ENCODE measurements at regions not wholly inside any gene's neighbourhood (a gene's known extent, or its start where the extent isn't known, plus 50 kb on each side); places are given as distances from the start of the nearest gene placed in this dataset.

GRCh38 chr13:61142506-61142905 lies 273.1 kb downstream of the PCDH20 start:
- no peak for TF ChIP-seq POLR2AphosphoS5 (IDR thresholded peaks at IDR 0.05)
- TF ChIP-seq EP300 (IDR thresholded peaks at IDR 0.05; ENCODE audit: low read depth) = no peak
- TF ChIP-seq CTCF (IDR thresholded peaks at IDR 0.05) = no peak
- TF ChIP-seq POLR2A (IDR thresholded peaks at IDR 0.05) = no peak
- no peaks in the 10 kb centered on the region for H3K36me3 ChIP-seq
- no peaks in the 10 kb centered on the region for H3K27me3 ChIP-seq
- no peak for DNase-seq
- no peak overlapping the region for H3K4me3 ChIP-seq
- no peaks in the 10 kb centered on the region for H3K4me1 ChIP-seq
- H3K9me3 ChIP-seq = no peaks in the 10 kb centered on the region
- in situ Hi-C loops (cut with MboI; ENCODE audit: low pct_ligation_motif_present in 1 of 4, low pct_unique_long_range_greater_than_20kb in 1 of 4, low sequenced_read_pairs in 3 of 4) (no loop called here), intact Hi-C loops (cut with DNase I; ENCODE audit: low total_unique reads) (no loop called here)
- no peak overlapping the region for H3K27ac ChIP-seq

GRCh38 chr13:61138857-61139256 lies 276.8 kb downstream of the PCDH20 start:
- no peaks in the 10 kb centered on the region for H3K4me1 ChIP-seq
- no peak overlapping the region for H3K27ac ChIP-seq
- in situ Hi-C loops (cut with MboI; ENCODE audit: low pct_ligation_motif_present in 1 of 4, low pct_unique_long_range_greater_than_20kb in 1 of 4, low sequenced_read_pairs in 3 of 4) (no loop called here), intact Hi-C loops (cut with DNase I; ENCODE audit: low total_unique reads) (no loop called here)
- H3K4me3 ChIP-seq = no peak overlapping the region
- H3K9me3 ChIP-seq = no peaks in the 10 kb centered on the region
- H3K27me3 ChIP-seq = no peaks in the 10 kb centered on the region
- DNase-seq = no peak
- TF ChIP-seq POLR2AphosphoS5 (IDR thresholded peaks at IDR 0.05) = no peak
- no peak for TF ChIP-seq CTCF (IDR thresholded peaks at IDR 0.05)
- TF ChIP-seq POLR2A (IDR thresholded peaks at IDR 0.05) = no peak
- no peak for TF ChIP-seq EP300 (IDR thresholded peaks at IDR 0.05; ENCODE audit: low read depth)
- H3K36me3 ChIP-seq = no peaks in the 10 kb centered on the region

GRCh38 chr13:61136515-61136914 lies 279.1 kb downstream of the PCDH20 start:
- H3K27me3 ChIP-seq = no peaks in the 10 kb centered on the region
- intact Hi-C loops (cut with DNase I; ENCODE audit: low total_unique reads) = no loop called here
- in situ Hi-C loops (cut with MboI; ENCODE audit: low pct_ligation_motif_present in 1 of 4, low pct_unique_long_range_greater_than_20kb in 1 of 4, low sequenced_read_pairs in 3 of 4) = no loop called here
- H3K27ac ChIP-seq = no peak overlapping the region
- no peaks in the 10 kb centered on the region for H3K4me1 ChIP-seq
- no peak for TF ChIP-seq EP300 (IDR thresholded peaks at IDR 0.05; ENCODE audit: low read depth)
- no peak for TF ChIP-seq POLR2A (IDR thresholded peaks at IDR 0.05)
- TF ChIP-seq CTCF (IDR thresholded peaks at IDR 0.05) = no peak
- TF ChIP-seq POLR2AphosphoS5 (IDR thresholded peaks at IDR 0.05) = no peak
- no peaks in the 10 kb centered on the region for H3K36me3 ChIP-seq
- no peak overlapping the region for H3K4me3 ChIP-seq
- H3K9me3 ChIP-seq = no peaks in the 10 kb centered on the region
- DNase-seq = no peak
- 63 to 79% methylated on average over 1 of the region's 1 CpG for WGBS, 2 donors (ENCODE audit: low coverage in 1 of 2)

GRCh38 chr13:61136093-61136492 lies 279.6 kb downstream of the PCDH20 start:
- WGBS, 2 donors (ENCODE audit: low coverage in 1 of 2) = 58 to 64% methylated on average over 4 of the region's 4 CpGs
- in situ Hi-C loops (cut with MboI; ENCODE audit: low pct_ligation_motif_present in 1 of 4, low pct_unique_long_range_greater_than_20kb in 1 of 4, low sequenced_read_pairs in 3 of 4) = no loop called here
- intact Hi-C loops (cut with DNase I; ENCODE audit: low total_unique reads) = no loop called here
- Histone ChIP-seq H3K27me3 (no peaks in the 10 kb centered on the region), H3K27ac (no peak overlapping the region), H3K36me3 (no peaks in the 10 kb centered on the region), H3K9me3 (no peaks in the 10 kb centered on the region), H3K4me3 (no peak overlapping the region), H3K4me1 (no peaks in the 10 kb centered on the region)
- no peak for DNase-seq
- TF ChIP-seq POLR2A (IDR thresholded peaks at IDR 0.05) = no peak
- TF ChIP-seq CTCF (IDR thresholded peaks at IDR 0.05) = no peak
- TF ChIP-seq EP300 (IDR thresholded peaks at IDR 0.05; ENCODE audit: low read depth) = no peak
- TF ChIP-seq POLR2AphosphoS5 (IDR thresholded peaks at IDR 0.05) = no peak

Data from transverse colon (tissue), 4 donors.